ENCODE measurements at regions not wholly inside any gene's neighbourhood (a gene's known extent, or its start where the extent isn't known, plus 50 kb on each side); places are given as distances from the start of the nearest gene placed in this dataset.

DNA sequence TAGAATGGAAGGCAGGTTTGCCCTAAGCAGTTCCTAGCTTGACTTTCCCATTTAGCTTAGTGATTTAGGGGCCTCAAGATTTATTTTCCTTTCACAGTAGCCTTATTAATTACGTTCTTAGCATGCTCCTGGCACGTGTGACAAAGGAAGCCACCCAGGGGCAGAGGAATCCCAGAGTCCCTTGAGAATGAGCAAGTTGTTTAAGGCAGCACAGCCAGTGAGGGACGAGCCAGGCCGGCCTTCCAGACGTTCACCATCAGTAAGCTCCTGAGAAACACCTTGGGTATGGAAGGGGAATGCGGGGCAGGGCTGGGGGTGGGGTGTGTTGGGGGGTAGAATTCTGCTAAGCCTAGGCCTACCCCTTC, 76.3 kb downstream of the SOWAHC start:
- Histone ChIP-seq H3K79me2 (replicated peaks; ENCODE audit: insufficient read depth) (no peaks in the 10 kb centered on the region), H3K4me1 (ENCODE audit: insufficient read depth) (no peaks in the 10 kb centered on the region), H3K27ac (ENCODE audit: low read depth) (no peak overlapping the region), H3K4me2 (no peak overlapping the region), H3F3A (replicated peaks; ENCODE audit: low read depth) (no peaks in the 10 kb centered on the region), H3K36me3 (ENCODE audit: insufficient read depth) (no peaks in the 10 kb centered on the region), H3K4me3 (no peak overlapping the region), H4K20me1 (replicated peaks; ENCODE audit: insufficient read depth) (no peaks in the 10 kb centered on the region), H3K9me2 (ENCODE audit: insufficient read depth) (no peaks in the 10 kb centered on the region), H2AFZ (0 out of 2 replicates have a peak overlapping the region, but pooled peaks have one; percentile 6), H3K27me3 (ENCODE audit: insufficient read depth) (no peaks in the 10 kb centered on the region)
- TF ChIP-seq ETS1 (IDR thresholded peaks at IDR 0.05) (no peak), ZNF462 (CRISPR knock-in tag; IDR thresholded peaks at IDR 0.05) (no peak), ZNF331 (CRISPR knock-in tag; IDR thresholded peaks at IDR 0.05; ENCODE audit: low read depth) (no peak), EZH2phosphoT487 (IDR thresholded peaks at IDR 0.05; ENCODE audit: unreplicated experiment) (no peak), ZNF114 (CRISPR knock-in tag; IDR thresholded peaks at IDR 0.05) (no peak)
- TF ChIP-seq, protein P1, sequence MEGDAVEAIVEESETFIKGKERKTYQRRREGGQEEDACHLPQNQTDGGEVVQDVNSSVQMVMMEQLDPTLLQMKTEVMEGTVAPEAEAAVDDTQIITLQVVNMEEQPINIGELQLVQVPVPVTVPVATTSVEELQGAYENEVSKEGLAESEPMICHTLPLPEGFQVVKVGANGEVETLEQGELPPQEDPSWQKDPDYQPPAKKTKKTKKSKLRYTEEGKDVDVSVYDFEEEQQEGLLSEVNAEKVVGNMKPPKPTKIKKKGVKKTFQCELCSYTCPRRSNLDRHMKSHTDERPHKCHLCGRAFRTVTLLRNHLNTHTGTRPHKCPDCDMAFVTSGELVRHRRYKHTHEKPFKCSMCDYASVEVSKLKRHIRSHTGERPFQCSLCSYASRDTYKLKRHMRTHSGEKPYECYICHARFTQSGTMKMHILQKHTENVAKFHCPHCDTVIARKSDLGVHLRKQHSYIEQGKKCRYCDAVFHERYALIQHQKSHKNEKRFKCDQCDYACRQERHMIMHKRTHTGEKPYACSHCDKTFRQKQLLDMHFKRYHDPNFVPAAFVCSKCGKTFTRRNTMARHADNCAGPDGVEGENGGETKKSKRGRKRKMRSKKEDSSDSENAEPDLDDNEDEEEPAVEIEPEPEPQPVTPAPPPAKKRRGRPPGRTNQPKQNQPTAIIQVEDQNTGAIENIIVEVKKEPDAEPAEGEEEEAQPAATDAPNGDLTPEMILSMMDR (conservative IDR thresholded peaks at IDR 0.05; ENCODE audit: low read depth in 2 of 2), result no peak
- DNase-seq (ENCODE audit: low spot score) (no peak), ATAC-seq (no peak)
- Mint-ChIP-seq H3K9me3 (no peaks in the 10 kb centered on the region), H3K36me3 (ENCODE audit: low read depth) (no peaks in the 10 kb centered on the region), H3K4me3 (no peak overlapping the region), H3K27ac (no peak overlapping the region), H3K4me1 (peaks cover 16% of the 10 kb centered on the region; the same call in 2 of the 3 replicates), H3K27me3 (ENCODE audit: insufficient read depth, low read depth, poor library complexity) (peaks cover 9% of the 10 kb centered on the region)
